H1 (cell line): ENCODE measurements at regions not wholly inside any gene's neighbourhood (a gene's known extent, or its start where the extent isn't known, plus 50 kb on each side); places are given as distances from the start of the nearest gene placed in this dataset.

Experiments
- CTCF ChIA-PET: fragments of 300-600 bp; sonication (Branson Sonifier 250); formaldehyde crosslinking; loops from one replicate; lab custom pipeline; 2021; ENCODE audit not compliant: partially characterized antibody; lab: Charles Lee
- POLR2A ChIA-PET: fragments of 300-600 bp; sonication (Branson Sonifier 250); formaldehyde crosslinking; loops from one replicate; lab custom pipeline; 2021; ENCODE audit warnings: inconsistent platforms; ENCODE audit not compliant: partially characterized antibody; lab: Charles Lee
- DNase-seq, 2 experiments: peaks; one replicate each; pipeline versions ENCODE4 v3.0.0 to v3.0.0-alpha.2; 2010 to 2022; ENCODE audit warnings: low spot score in 2 of 2, low read depth in 1 of 2, mixed read lengths in 1 of 2
- FAIRE-seq: peaks from 2 replicates; lab custom pipeline; 2011; peaks lifted over from hg19 to GRCh38; lab: Jason Lieb, UNC
- H2AFZ ChIP-seq: 2 replicates; pipeline ENCODE4 v1.8.1; 2012; ENCODE audit warnings: low read length, inconsistent platforms
- H2AK5ac ChIP-seq: 2 replicates; pipeline ENCODE4 v1.6.1; 2013; ENCODE audit warnings: low read depth, low read length
- H2BK120ac ChIP-seq: replicated peaks from 2 replicates; pipeline ENCODE3; 2013; ENCODE audit warnings: low read depth, low read length, inconsistent platforms
- H2BK12ac ChIP-seq: 2 replicates; pipeline ENCODE4 v1.6.1; 2013; ENCODE audit warnings: low read depth, low read length
- H2BK15ac ChIP-seq: 2 replicates; pipeline ENCODE4 v1.6.1; 2013; ENCODE audit warnings: low read length
- H2BK20ac ChIP-seq: 2 replicates; pipeline ENCODE4 v1.6.1; 2013; ENCODE audit warnings: low read length
- H2BK5ac ChIP-seq: 2 replicates; pipeline ENCODE4 v1.6.1; 2013; ENCODE audit warnings: low read depth, low read length
- H3K14ac ChIP-seq: 2 replicates; pipeline ENCODE4 v1.6.1; 2013; ENCODE audit warnings: inconsistent platforms; ENCODE audit not compliant: insufficient read length
- H3K18ac ChIP-seq: 2 replicates; pipeline ENCODE4 v1.6.1; 2013; ENCODE audit warnings: low read length; ENCODE audit errors: extremely low read depth
- H3K23ac ChIP-seq: 2 replicates; pipeline ENCODE4 v1.6.1; 2013; ENCODE audit warnings: inconsistent platforms; ENCODE audit not compliant: insufficient read length
- H3K23me2 ChIP-seq: 2 replicates; pipeline ENCODE4 v1.6.1; 2013; ENCODE audit warnings: low read depth, low read length
- H3K27ac ChIP-seq: 2 replicates; pipeline ENCODE4 v1.6.1; 2011; ENCODE audit warnings: low read depth, low read length, inconsistent platforms
- H3K27me3 ChIP-seq, 4 experiments: replicated peaks in 1 of 4; 1 replicate in 1 of 4; 2 replicates in 3 of 4; pipeline versions ENCODE4 v1.6.1 to v1.8.1; 2011 to 2013; ENCODE audit warnings: low read length in 3 of 4, mild to moderate bottlenecking in 3 of 4, inconsistent platforms in 2 of 4, mixed read lengths in 2 of 4, moderate library complexity in 1 of 4; ENCODE audit not compliant: control insufficient read depth in 3 of 4, insufficient read depth in 3 of 4; ENCODE audit errors: extremely low read depth in 1 of 4
- H3K36me3 ChIP-seq, 4 experiments: 2 replicates each; pipeline versions ENCODE4 v1.6.1 to v1.8.1; 2011 to 2013; ENCODE audit warnings: mild to moderate bottlenecking in 4 of 4, low read length in 3 of 4, moderate library complexity in 2 of 4, control low read depth in 1 of 4, inconsistent platforms in 1 of 4; ENCODE audit not compliant: insufficient read depth in 4 of 4, control insufficient read depth in 2 of 4
- H3K4ac ChIP-seq: replicated peaks from 2 replicates; pipeline ENCODE3; 2013; ENCODE audit warnings: low read length, low read depth, mixed read lengths, inconsistent platforms; ENCODE audit not compliant: insufficient read length
- H3K4me1 ChIP-seq, 4 experiments: replicated peaks in 1 of 4; 1 replicate in 1 of 4; 2 replicates in 3 of 4; pipeline versions ENCODE4 v1.6.1 to v1.8.1; 2011 to 2013; ENCODE audit warnings: low read length in 3 of 4, inconsistent platforms in 2 of 4, mixed read lengths in 1 of 4; ENCODE audit not compliant: insufficient read depth in 4 of 4, control insufficient read depth in 3 of 4
- H3K4me2 ChIP-seq, 2 experiments: 2 replicates each; pipeline versions ENCODE4 v1.6.1 to v1.8.1; 2011 to 2013; ENCODE audit warnings: low read depth in 2 of 2, low read length in 2 of 2, control low read depth in 1 of 2, inconsistent platforms in 1 of 2, mild to moderate bottlenecking in 1 of 2; ENCODE audit not compliant: insufficient read depth in 1 of 2
- H3K4me3 ChIP-seq, 4 experiments: fragments of 200-600, 300-600 bp in 1 of 4; sonication (generic), shearing (Covaris generic), sonication (Bioruptor Twin) in 1 of 4; 2 replicates each; pipeline versions ENCODE4 v1.5.1 to v1.8.1; 2011 to 2016; ENCODE audit warnings: low read length in 4 of 4, low read depth in 3 of 4, control low read depth in 2 of 4, inconsistent platforms in 2 of 4, mild to moderate bottlenecking in 2 of 4, mixed read lengths in 1 of 4, moderate library complexity in 1 of 4; ENCODE audit not compliant: insufficient read depth in 2 of 4; ENCODE audit errors: extremely low read depth in 1 of 4
- H3K56ac ChIP-seq: replicated peaks from 2 replicates; pipeline ENCODE3; 2013; ENCODE audit warnings: low read depth, mild to moderate bottlenecking, mixed read lengths, low read length, inconsistent platforms; ENCODE audit not compliant: insufficient read length
- H3K79me1 ChIP-seq: 2 replicates; pipeline ENCODE4 v1.6.1; 2013; ENCODE audit warnings: low read depth, low read length, control low read depth
- H3K79me2 ChIP-seq, 2 experiments: 2 replicates each; pipeline versions ENCODE4 v1.6.1 to v1.8.1; 2012 to 2013; ENCODE audit warnings: low read length in 2 of 2, mild to moderate bottlenecking in 2 of 2, inconsistent platforms in 1 of 2; ENCODE audit not compliant: insufficient read depth in 2 of 2, control insufficient read depth in 1 of 2
- H3K9ac ChIP-seq, 4 experiments: replicated peaks in 1 of 4; 1 replicate in 1 of 4; 2 replicates in 3 of 4; pipeline versions ENCODE4 v1.6.1 to v1.8.1; 2011 to 2013; ENCODE audit warnings: low read depth in 3 of 4, low read length in 3 of 4, control low read depth in 2 of 4, mild to moderate bottlenecking in 2 of 4, moderate library complexity in 2 of 4, inconsistent platforms in 1 of 4; ENCODE audit errors: extremely low read depth in 1 of 4
- H3K9me3 ChIP-seq, 2 experiments: 2 replicates each; pipeline versions ENCODE4 v1.6.1 to v1.8.1; 2012 to 2013; ENCODE audit warnings: mild to moderate bottlenecking in 2 of 2, moderate library complexity in 2 of 2, control low read depth in 1 of 2, inconsistent platforms in 1 of 2, low read depth in 1 of 2, low read length in 1 of 2, mixed read lengths in 1 of 2; ENCODE audit not compliant: insufficient read depth in 2 of 2
- H4K20me1 ChIP-seq, 2 experiments: replicated peaks in 1 of 2; 2 replicates each; pipeline versions ENCODE3 to v1.8.1; 2011 to 2013; ENCODE audit warnings: inconsistent platforms in 2 of 2, low read length in 2 of 2, mild to moderate bottlenecking in 1 of 2; ENCODE audit not compliant: insufficient read depth in 2 of 2, control insufficient read depth in 1 of 2
- H4K5ac ChIP-seq: 2 replicates; pipeline ENCODE4 v1.6.1; 2013; ENCODE audit warnings: low read length, low read depth, mixed read lengths, inconsistent platforms; ENCODE audit not compliant: insufficient read length
- H4K8ac ChIP-seq: 2 replicates; pipeline ENCODE4 v1.8.0; 2013; ENCODE audit warnings: mild to moderate bottlenecking, moderate library complexity, low read length, inconsistent platforms; ENCODE audit not compliant: insufficient read depth; ENCODE audit errors: extremely low read depth
- H4K91ac ChIP-seq: replicated peaks from 2 replicates; pipeline ENCODE3; 2013; ENCODE audit warnings: low read length, mixed read lengths, inconsistent platforms; ENCODE audit not compliant: insufficient read length
- CHD1 ChIP-seq: IDR thresholded peaks from 2 replicates; pipeline ENCODE4 v1.6.1; 2012; ENCODE audit warnings: low read depth, low read length, improper control_type of control experiment
- NRF1 ChIP-seq: IDR thresholded peaks from 2 replicates; pipeline ENCODE4 v1.6.1; 2011; ENCODE audit warnings: mild to moderate bottlenecking, low read depth, low read length, improper control_type of control experiment
- PHF8 ChIP-seq: fragments of 200-600 bp; sonication (generic); conservative IDR thresholded peaks from 2 replicates; pipeline ENCODE4 v1.7.1; 2012; ENCODE audit warnings: low read depth, mild to moderate bottlenecking, inconsistent platforms, low read length, moderate library complexity
- POU5F1 ChIP-seq: IDR thresholded peaks from 2 replicates; pipeline ENCODE4 v1.6.1; 2011; ENCODE audit warnings: low read depth, mild to moderate bottlenecking, low read length, moderate library complexity
- SAP30 ChIP-seq: fragments of 300-600 bp; sonication (generic); IDR thresholded peaks from 2 replicates; pipeline ENCODE4 v1.7.1; 2012; ENCODE audit warnings: low read length, moderate library complexity, mild to moderate bottlenecking, inconsistent platforms; ENCODE audit not compliant: insufficient read depth, insufficient replicate concordance
- SIRT6 ChIP-seq: IDR thresholded peaks from one replicate; pipeline ENCODE4 v1.7.1; 2012; ENCODE audit warnings: low read length, inconsistent platforms
- TAF1 ChIP-seq: IDR thresholded peaks from 2 replicates; pipeline ENCODE4 v1.6.1; 2011; ENCODE audit warnings: mild to moderate bottlenecking, low read depth, low read length
- TBP ChIP-seq: IDR thresholded peaks from 2 replicates; pipeline ENCODE4 v1.6.1; 2011; ENCODE audit warnings: low read depth, low read length, improper control_type of control experiment
- USF2 ChIP-seq: IDR thresholded peaks from 2 replicates; pipeline ENCODE4 v1.6.1; 2011; ENCODE audit warnings: low read length, improper control_type of control experiment
- WGBS, 2 experiments: shearing (Covaris generic) in 1 of 2; methylation state at CpG; one replicate each; pipeline versions ENCODE4 v1.1.6 to v1.1.7; 2013 to 2015; ENCODE audit warnings: low lambda C conversion rate in 2 of 2, mixed read lengths in 2 of 2, inconsistent platforms in 1 of 2, low coverage in 1 of 2, missing lambda C conversion rate in 1 of 2; ENCODE audit not compliant: insufficient replicate concordance in 2 of 2, insufficient coverage in 1 of 2, insufficient read length in 1 of 2; ENCODE audit errors: extremely low coverage in 1 of 2, missing lambda C conversion rate in 1 of 2; 5-methylcytosine and 5-hydroxymethylcytosine counted together

DNA sequence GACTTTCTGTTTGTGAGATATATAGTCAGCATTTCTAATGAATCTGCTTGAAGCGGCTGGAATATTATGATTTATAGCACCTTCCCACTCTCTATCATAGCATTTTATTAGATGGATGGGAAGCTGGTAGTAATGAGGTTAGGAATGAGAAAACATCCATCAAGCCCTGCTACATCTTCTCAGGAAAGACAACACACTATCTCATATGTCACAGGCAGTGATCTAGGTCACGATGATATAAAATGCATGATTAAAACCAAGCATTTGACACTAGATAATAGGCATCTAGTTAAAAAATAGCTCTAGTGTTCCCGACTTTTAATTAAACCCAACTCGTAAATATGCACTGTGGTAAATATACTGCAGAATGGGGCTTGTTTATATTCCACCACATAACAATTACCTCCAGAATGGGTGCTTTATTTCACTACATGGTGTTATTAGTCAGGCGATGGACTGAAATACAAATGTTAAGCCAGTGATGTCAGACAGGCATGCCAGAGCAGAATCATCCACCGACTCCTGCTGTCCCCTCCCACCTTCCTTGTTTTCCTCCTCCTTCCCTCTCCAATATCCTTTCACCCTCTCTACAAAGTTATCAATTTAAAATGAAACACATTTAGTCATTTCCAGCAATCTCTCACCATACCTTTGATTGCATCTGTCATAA lies 286.8 kb downstream of the SPATA31D1 start:
- no peak overlapping the region for H4K8ac ChIP-seq
- no peak for TF ChIP-seq USF2
- no peak for TF ChIP-seq PHF8
- no peak for TF ChIP-seq TAF1
- no peak for TF ChIP-seq CHD1
- no peak for TF ChIP-seq POU5F1
- TF ChIP-seq SIRT6: no peak
- TF ChIP-seq TBP: no peak
- TF ChIP-seq SAP30: no peak
- no peak for TF ChIP-seq NRF1
- H3K23ac ChIP-seq: no peak overlapping the region
- no peak for DNase-seq
- H4K5ac ChIP-seq: no peak overlapping the region
- no peak overlapping the region for H2BK15ac ChIP-seq
- H3K9ac ChIP-seq: no peak overlapping the region
- H3K4me3 ChIP-seq: no peak overlapping the region
- H2BK5ac ChIP-seq: no peak overlapping the region
- 93% methylated on average over 6 of the region's 6 CpGs; no CpG with 5 or more reads in 1 of the 2 experiments for WGBS, 2 experiments
- H3K18ac ChIP-seq: no peak overlapping the region
- H3K4me2 ChIP-seq: no peak overlapping the region
- no peaks in the 10 kb centered on the region for H3K36me3 ChIP-seq
- no peaks in the 10 kb centered on the region for H3K4me1 ChIP-seq
- H2BK12ac ChIP-seq: no peak overlapping the region
- H3K23me2 ChIP-seq: no peaks in the 10 kb centered on the region
- no peak overlapping the region for H4K91ac ChIP-seq
- ChIA-PET CTCF (no interaction called here), POLR2A (no interaction called here)
- no peak overlapping the region for H3K4ac ChIP-seq
- H2AK5ac ChIP-seq: no peak overlapping the region
- H3K56ac ChIP-seq: no peak overlapping the region
- H3K9me3 ChIP-seq: no peaks in the 10 kb centered on the region
- H2AFZ ChIP-seq: no peak overlapping the region
- no peak for FAIRE-seq
- H3K27me3 ChIP-seq: no peaks in the 10 kb centered on the region
- no peaks in the 10 kb centered on the region for H3K79me1 ChIP-seq
- no peaks in the 10 kb centered on the region for H4K20me1 ChIP-seq
- no peak overlapping the region for H2BK20ac ChIP-seq
- no peaks in the 10 kb centered on the region for H3K79me2 ChIP-seq
- H2BK120ac ChIP-seq: no peak overlapping the region
- no peak overlapping the region for H3K27ac ChIP-seq
- no peak overlapping the region for H3K14ac ChIP-seq
